ENCODE measurements at regions not wholly inside any gene's neighbourhood (a gene's known extent, or its start where the extent isn't known, plus 50 kb on each side); places are given as distances from the start of the nearest gene placed in this dataset.
A peak's percentile ranks its signal among the peaks of the same experiment; 100 is the strongest.
"Not testable (repeated sequence)": the region's sequence is repeated elsewhere in the genome, so short reads cannot be mapped to it uniquely, and the experiment has no call there.

- DNase-seq (ENCODE audit: low spot score), result no peak
Observed at GRCh38 chr7:19296617-19297016, 151.4 kb upstream of the FERD3L start.

- DNase-seq (ENCODE audit: low spot score), result no peak
Observed at GRCh38 chr7:19295376-19295775, 150.2 kb upstream of the FERD3L start.

- DNase-seq (ENCODE audit: low spot score), result no peak
Observed at GRCh38 chr7:19294619-19295018, 149.4 kb upstream of the FERD3L start.

GRCh38 chr7:19293431-19293830, 148.2 kb upstream of the FERD3L start:
- DNase-seq (ENCODE audit: low spot score), result no peak

GRCh38 chr7:19290968-19291367, 145.7 kb upstream of the FERD3L start:
- DNase-seq (ENCODE audit: low spot score), result no peak

- DNase-seq (ENCODE audit: low spot score), result no peak
Observed at GRCh38 chr7:19290066-19290465, 144.8 kb upstream of the FERD3L start.

- no peak for DNase-seq (ENCODE audit: low spot score)
Observed at GRCh38 chr7:19284596-19285300, 139.5 kb upstream of the FERD3L start.

GRCh38 chr7:19284136-19284535, 138.9 kb upstream of the FERD3L start:
- DNase-seq (ENCODE audit: low spot score), result no peak

GRCh38 chr7:19275000-19275399, 129.8 kb upstream of the FERD3L start:
- no peak for DNase-seq (ENCODE audit: low spot score)

- not testable (repeated sequence) for DNase-seq (ENCODE audit: low spot score)
Observed at GRCh38 chr7:19272329-19272728, 127.1 kb upstream of the FERD3L start.

GRCh38 chr7:19269301-19269700, 124.1 kb upstream of the FERD3L start:
- DNase-seq (ENCODE audit: low spot score), result no peak

GRCh38 chr7:19268737-19269136, 123.5 kb upstream of the FERD3L start:
- no peak for DNase-seq (ENCODE audit: low spot score)

- peak; percentile 1 for DNase-seq (ENCODE audit: low spot score)
Observed at GRCh38 chr7:19262826-19263225, 117.6 kb upstream of the FERD3L start.

- no peak for DNase-seq (ENCODE audit: low spot score)
Observed at GRCh38 chr7:19249281-19249680, 104.1 kb upstream of the FERD3L start.

GRCh38 chr7:19248681-19249080, 103.5 kb upstream of the FERD3L start:
- DNase-seq (ENCODE audit: low spot score), result no peak

- DNase-seq (ENCODE audit: low spot score), result no peak
Observed at GRCh38 chr7:19248115-19248514, 102.9 kb upstream of the FERD3L start.

GRCh38 chr7:19247017-19247416, 101.8 kb upstream of the FERD3L start:
- DNase-seq (ENCODE audit: low spot score), result no peak

- no peak for DNase-seq (ENCODE audit: low spot score)
Observed at GRCh38 chr7:19242246-19242645, 97.0 kb upstream of the FERD3L start.

- no peak for DNase-seq (ENCODE audit: low spot score)
Observed at GRCh38 chr7:19239951-19240350, 94.7 kb upstream of the FERD3L start.

GRCh38 chr7:19235680-19236079, 90.5 kb upstream of the FERD3L start:
- no peak for DNase-seq (ENCODE audit: low spot score)

GRCh38 chr7:19224951-19225350, 79.7 kb upstream of the FERD3L start:
- no peak for DNase-seq (ENCODE audit: low spot score)

- no peak for DNase-seq (ENCODE audit: low spot score)
Observed at GRCh38 chr7:19215412-19215811, 70.2 kb upstream of the FERD3L start.

GRCh38 chr7:19213746-19214145, 68.5 kb upstream of the FERD3L start:
- no peak for DNase-seq (ENCODE audit: low spot score)

GRCh38 chr7:19210893-19211413, 65.7 kb upstream of the FERD3L start:
- no peak for DNase-seq (ENCODE audit: low spot score)
